Esophagus muscularis mucosa (tissue), 3 donors: ENCODE measurements at regions not wholly inside any gene's neighbourhood (a gene's known extent, or its start where the extent isn't known, plus 50 kb on each side); places are given as distances from the start of the nearest gene placed in this dataset.

Experiments used
- CTCF ChIP-seq, 3 experiments: fragments of 200-600 bp in 2 of 3; fragments of 450-650 bp in 1 of 3; sonication (generic) in 2 of 3; IDR thresholded peaks; one replicate each; pipeline ENCODE4 v1.5.1; 2017 to 2019; ENCODE audit warnings: antibody characterized with exemption in 3 of 3, mild to moderate bottlenecking in 2 of 3, moderate library complexity in 1 of 3
- EP300 ChIP-seq: sonication (generic); formaldehyde crosslinking; IDR thresholded peaks from one replicate; pipeline ENCODE4 v1.6.1; 2017; ENCODE audit warnings: antibody characterized with exemption

- TF ChIP-seq CTCF (IDR thresholded peaks at IDR 0.05) (no peak), EP300 (no peak)
Measured at GRCh38 chr20:6616421-6616820, 151.1 kb upstream of the BMP2 start.
